Breast epithelium (tissue), 4 donors: ENCODE measurements at regions not wholly inside any gene's neighbourhood (a gene's known extent, or its start where the extent isn't known, plus 50 kb on each side); places are given as distances from the start of the nearest gene placed in this dataset.

Experiments
- DNase-seq, 2 donors: peaks; one replicate each; pipeline ENCODE4 v3.0.0-alpha.2; 2019; ENCODE audit warnings: low spot score in 2 of 2
- H3K27ac ChIP-seq, 2 donors: fragments of 200-600 bp; sonication (generic) in 1 of 2; one replicate each; pipeline ENCODE4 v1.5.1; 2016 to 2019; ENCODE audit warnings: mild to moderate bottlenecking in 1 of 2
- H3K27me3 ChIP-seq, 2 donors: fragments of 200-600 bp; sonication (generic) in 1 of 2; one replicate each; pipeline versions ENCODE4 v1.5.1 to v1.6.0; 2017 to 2019; ENCODE audit warnings: control low read depth in 1 of 2, mild to moderate bottlenecking in 1 of 2
- H3K36me3 ChIP-seq: fragments of 200-600 bp; one replicate; pipeline ENCODE4 v1.5.1; 2019
- H3K4me1 ChIP-seq, 2 donors: fragments of 200-600 bp; sonication (generic); one replicate each; pipeline ENCODE4 v1.5.1; 2016 to 2019; ENCODE audit warnings: control low read depth in 1 of 2
- H3K4me3 ChIP-seq, 3 donors: fragments of 200-600 bp; sonication (generic); 1 replicate in 2 of 3; 2 replicates in 1 of 3; pipeline ENCODE4 v1.5.1; 2016 to 2019; ENCODE audit warnings: mild to moderate bottlenecking in 3 of 3, moderate library complexity in 2 of 3
- H3K9me3 ChIP-seq, 2 donors: fragments of 200-600 bp; sonication (generic) in 1 of 2; one replicate each; pipeline ENCODE4 v1.5.1; 2016 to 2019; ENCODE audit warnings: control low read depth in 1 of 2
- CTCF ChIP-seq, 3 donors: fragments of 450-650 bp; IDR thresholded peaks; one replicate each; pipeline ENCODE4 v1.5.1; 2016 to 2017; ENCODE audit warnings: antibody characterized with exemption in 3 of 3, mild to moderate bottlenecking in 3 of 3, moderate library complexity in 3 of 3
- POLR2A ChIP-seq: fragments of 450-650 bp; IDR thresholded peaks from one replicate; pipeline ENCODE4 v1.6.1; 2016; ENCODE audit warnings: antibody characterized with exemption, mild to moderate bottlenecking, moderate library complexity
- POLR2AphosphoS5 ChIP-seq, 3 donors: sonication (generic); formaldehyde crosslinking; IDR thresholded peaks; one replicate each; pipeline ENCODE4 v1.6.1; 2017; ENCODE audit warnings: antibody characterized with exemption in 3 of 3
- intact Hi-C: fragments of 100-400 bp; cut with DNase I; formaldehyde crosslinking; loops from one replicate; pipeline ENCODE4 v1.15.1; 2023; ENCODE audit warnings: low total_unique reads

- no peak for DNase-seq
- Histone ChIP-seq H3K27ac (no peak overlapping the region), H3K4me1 (no peaks in the 10 kb centered on the region), H3K9me3 (no peaks in the 10 kb centered on the region), H3K4me3 (no peak overlapping the region), H3K27me3 (no peaks in the 10 kb centered on the region), H3K36me3 (no peaks in the 10 kb centered on the region)
- no peak for TF ChIP-seq POLR2AphosphoS5 (IDR thresholded peaks at IDR 0.05)
- no peak for TF ChIP-seq POLR2A
- no peak for TF ChIP-seq CTCF (IDR thresholded peaks at IDR 0.05)
- intact Hi-C loops, result loop anchor here (5.0 kb wide), 1 partner anchor 1256 kb away; no protein-coding TSS in a partner anchor
Observed at GRCh38 chr4:116796022-116796421, 289.4 kb downstream of the TRAM1L1 start.

- Histone ChIP-seq H3K9me3 (no peaks in the 10 kb centered on the region), H3K4me1 (no peaks in the 10 kb centered on the region), H3K27ac (no peak overlapping the region), H3K27me3 (no peaks in the 10 kb centered on the region), H3K4me3 (no peak overlapping the region), H3K36me3 (no peaks in the 10 kb centered on the region)
- intact Hi-C loops, result no loop called here
- no peak for DNase-seq
- TF ChIP-seq POLR2AphosphoS5 (IDR thresholded peaks at IDR 0.05) (no peak), POLR2A (no peak), CTCF (IDR thresholded peaks at IDR 0.05) (no peak)
Observed at GRCh38 chr4:116788723-116789122, 296.7 kb downstream of the TRAM1L1 start.

- Histone ChIP-seq H3K9me3 (no peaks in the 10 kb centered on the region), H3K36me3 (no peaks in the 10 kb centered on the region), H3K27ac (no peak overlapping the region), H3K4me3 (no peak overlapping the region), H3K4me1 (no peaks in the 10 kb centered on the region), H3K27me3 (no peaks in the 10 kb centered on the region)
- no peak for TF ChIP-seq POLR2AphosphoS5 (IDR thresholded peaks at IDR 0.05)
- no peak for TF ChIP-seq POLR2A
- TF ChIP-seq CTCF (IDR thresholded peaks at IDR 0.05), result no peak
- intact Hi-C loops, result no loop called here
- no peak for DNase-seq
Observed at GRCh38 chr4:116755051-116755450, 330.3 kb downstream of the TRAM1L1 start.

- Histone ChIP-seq H3K27me3 (no peaks in the 10 kb centered on the region), H3K4me1 (no peaks in the 10 kb centered on the region), H3K27ac (no peak overlapping the region), H3K4me3 (no peak overlapping the region), H3K36me3 (no peaks in the 10 kb centered on the region), H3K9me3 (no peaks in the 10 kb centered on the region)
- DNase-seq, result no peak
- TF ChIP-seq CTCF (IDR thresholded peaks at IDR 0.05), result no peak
- TF ChIP-seq POLR2AphosphoS5 (IDR thresholded peaks at IDR 0.05), result no peak
- intact Hi-C loops, result no loop called here
Observed at GRCh38 chr4:116752027-116752426, 333.3 kb downstream of the TRAM1L1 start.

- intact Hi-C loops, result no loop called here
- no peak for DNase-seq
- no peaks in the 10 kb centered on the region for H3K27me3 ChIP-seq
- no peak overlapping the region for H3K27ac ChIP-seq
- no peaks in the 10 kb centered on the region for H3K9me3 ChIP-seq
- H3K36me3 ChIP-seq, result no peaks in the 10 kb centered on the region
- no peaks in the 10 kb centered on the region for H3K4me1 ChIP-seq
- no peak overlapping the region for H3K4me3 ChIP-seq
- TF ChIP-seq POLR2AphosphoS5 (IDR thresholded peaks at IDR 0.05), result no peak
- no peak for TF ChIP-seq POLR2A
- TF ChIP-seq CTCF (IDR thresholded peaks at IDR 0.05), result no peak
Observed at GRCh38 chr4:116736756-116737155, 348.6 kb downstream of the TRAM1L1 start.
